ENCODE measurements at regions not wholly inside any gene's neighbourhood (a gene's known extent, or its start where the extent isn't known, plus 50 kb on each side); places are given as distances from the start of the nearest gene placed in this dataset.
"Not testable (repeated sequence)": the region's sequence is repeated elsewhere in the genome, so short reads cannot be mapped to it uniquely, and the experiment has no call there.

DNA sequence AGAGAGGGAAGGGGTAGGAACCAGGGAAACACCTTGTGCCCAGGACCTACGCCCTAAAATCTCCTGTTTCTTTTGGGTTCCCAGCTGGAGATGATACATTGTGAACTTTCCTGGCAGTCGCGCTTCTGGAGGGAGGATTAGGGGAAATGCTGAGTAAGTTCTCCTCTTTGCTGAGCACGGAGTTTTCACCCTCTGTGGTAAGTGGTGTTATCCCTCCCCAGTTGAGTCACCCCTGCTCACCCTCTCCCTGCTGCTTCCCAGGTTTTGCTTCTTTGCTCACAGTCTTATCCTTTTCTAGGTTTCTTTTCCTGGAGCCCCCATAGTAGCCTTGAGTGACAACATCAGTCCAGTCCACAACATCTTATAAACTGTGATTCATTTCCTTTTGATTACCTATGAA lies 789.1 kb downstream of the TMEM121 start:
- ATAC-seq: no peak
- Histone ChIP-seq H3K79me2 (replicated peaks; ENCODE audit: insufficient read depth) (no peaks in the 10 kb centered on the region), H3K4me1 (ENCODE audit: insufficient read depth) (no peaks in the 10 kb centered on the region), H3K4me2 (no peak overlapping the region), H3K27ac (ENCODE audit: low read depth) (no peak overlapping the region), H3K27me3 (ENCODE audit: insufficient read depth) (no peaks in the 10 kb centered on the region), H3F3A (replicated peaks; ENCODE audit: low read depth) (no peaks in the 10 kb centered on the region), H2AFZ (no peak overlapping the region), H3K4me3 (no peak overlapping the region), H4K20me1 (replicated peaks; ENCODE audit: insufficient read depth) (no peaks in the 10 kb centered on the region), H3K36me3 (ENCODE audit: insufficient read depth) (peaks cover 12% of the 10 kb centered on the region; the same call in 1 of the 2 replicates), H3K9me2 (ENCODE audit: insufficient read depth) (no peaks in the 10 kb centered on the region)
- Mint-ChIP-seq H3K4me3 (no peak overlapping the region), H3K27ac (no peak overlapping the region), H3K4me1 (no peaks in the 10 kb centered on the region), H3K27me3 (ENCODE audit: insufficient read depth, low read depth, poor library complexity) (peaks cover 4% of the 10 kb centered on the region), H3K9me3 (peaks cover 99% of the 10 kb centered on the region), H3K36me3 (ENCODE audit: low read depth) (peaks cover 43% of the 10 kb centered on the region)
- TF ChIP-seq ZNF114 (CRISPR knock-in tag; IDR thresholded peaks at IDR 0.05): no peak
- TF ChIP-seq, protein P1, sequence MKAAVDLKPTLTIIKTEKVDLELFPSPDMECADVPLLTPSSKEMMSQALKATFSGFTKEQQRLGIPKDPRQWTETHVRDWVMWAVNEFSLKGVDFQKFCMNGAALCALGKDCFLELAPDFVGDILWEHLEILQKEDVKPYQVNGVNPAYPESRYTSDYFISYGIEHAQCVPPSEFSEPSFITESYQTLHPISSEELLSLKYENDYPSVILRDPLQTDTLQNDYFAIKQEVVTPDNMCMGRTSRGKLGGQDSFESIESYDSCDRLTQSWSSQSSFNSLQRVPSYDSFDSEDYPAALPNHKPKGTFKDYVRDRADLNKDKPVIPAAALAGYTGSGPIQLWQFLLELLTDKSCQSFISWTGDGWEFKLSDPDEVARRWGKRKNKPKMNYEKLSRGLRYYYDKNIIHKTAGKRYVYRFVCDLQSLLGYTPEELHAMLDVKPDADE (IDR thresholded peaks at IDR 0.05): no peak
- DNase-seq (ENCODE audit: low spot score): no peak

DNA sequence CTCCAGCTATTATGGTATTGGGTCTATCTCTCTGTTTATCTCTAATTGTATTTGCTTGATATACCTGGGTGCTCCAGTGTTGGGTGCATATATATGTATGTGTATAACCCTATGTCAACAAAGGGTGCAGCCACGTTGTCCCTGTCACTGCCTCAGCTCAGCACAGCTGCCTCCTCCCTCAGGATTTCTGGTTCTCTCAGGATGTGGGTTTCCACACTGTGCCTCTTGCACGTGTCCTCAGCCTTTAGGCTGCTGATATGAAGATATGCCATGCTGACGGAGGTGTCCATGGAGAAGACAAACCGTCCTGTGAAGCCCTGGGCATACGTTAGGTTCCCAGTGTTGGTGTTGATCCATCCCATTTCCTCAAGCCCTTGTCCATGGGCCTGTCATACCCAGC lies 791.2 kb downstream of the TMEM121 start:
- Mint-ChIP-seq H3K36me3 (ENCODE audit: low read depth) (peaks cover 57% of the 10 kb centered on the region), H3K9me3 (peaks cover 99% of the 10 kb centered on the region), H3K27ac (no peak overlapping the region), H3K4me3 (no peak overlapping the region), H3K27me3 (ENCODE audit: insufficient read depth, low read depth, poor library complexity) (peaks cover 4% of the 10 kb centered on the region), H3K4me1 (no peaks in the 10 kb centered on the region)
- TF ChIP-seq STAT1 (IDR thresholded peaks at IDR 0.05; ENCODE audit: unreplicated experiment) (no peak), ZNF331 (CRISPR knock-in tag; IDR thresholded peaks at IDR 0.05; ENCODE audit: low read depth) (no peak)
- DNase-seq (ENCODE audit: low spot score) (no peak), ATAC-seq (no peak)
- no peaks in the 10 kb centered on the region for H3F3A ChIP-seq (replicated peaks; ENCODE audit: low read depth)
- H3K9me2 ChIP-seq (ENCODE audit: insufficient read depth): no peaks in the 10 kb centered on the region
- no peaks in the 10 kb centered on the region for H4K20me1 ChIP-seq (replicated peaks; ENCODE audit: insufficient read depth)
- no peak overlapping the region for H3K4me3 ChIP-seq
- H3K4me1 ChIP-seq (ENCODE audit: insufficient read depth): no peaks in the 10 kb centered on the region
- no peak overlapping the region for H3K4me2 ChIP-seq
- no peaks in the 10 kb centered on the region for H3K79me2 ChIP-seq (replicated peaks; ENCODE audit: insufficient read depth)
- H3K27ac ChIP-seq (ENCODE audit: low read depth): no peak overlapping the region
- no peak overlapping the region for H2AFZ ChIP-seq
- H3K27me3 ChIP-seq (ENCODE audit: insufficient read depth): no peaks in the 10 kb centered on the region
- H3K36me3 ChIP-seq (ENCODE audit: insufficient read depth): no peaks in the 10 kb centered on the region; the same call in 1 of the 2 replicates

DNA sequence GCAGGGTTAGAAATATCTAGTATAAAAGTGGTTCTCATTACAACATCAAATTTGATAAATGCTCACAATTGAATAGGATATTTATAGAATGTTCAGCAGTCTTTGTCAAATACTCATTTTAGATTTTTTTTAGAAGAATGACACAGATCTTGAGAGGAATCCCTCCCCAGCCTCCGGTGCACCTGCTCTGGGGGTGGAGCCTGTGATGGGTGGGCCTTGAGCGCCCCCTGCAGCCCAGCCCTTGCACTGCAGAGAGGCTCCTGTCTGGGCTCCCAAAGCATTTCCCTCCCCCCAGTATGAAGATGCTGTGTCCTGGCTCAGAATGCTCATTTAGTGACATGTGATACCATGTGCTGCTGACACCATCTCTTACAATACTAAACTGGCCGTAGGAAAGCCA lies 792.3 kb downstream of the TMEM121 start:
- Histone ChIP-seq H3K4me2 (no peak overlapping the region), H4K20me1 (replicated peaks; ENCODE audit: insufficient read depth) (no peaks in the 10 kb centered on the region), H3F3A (replicated peaks; ENCODE audit: low read depth) (no peaks in the 10 kb centered on the region), H3K79me2 (replicated peaks; ENCODE audit: insufficient read depth) (no peaks in the 10 kb centered on the region), H3K27ac (ENCODE audit: low read depth) (no peak overlapping the region), H3K27me3 (ENCODE audit: insufficient read depth) (no peaks in the 10 kb centered on the region), H3K4me3 (no peak overlapping the region), H3K36me3 (ENCODE audit: insufficient read depth) (no peaks in the 10 kb centered on the region; the same call in 1 of the 2 replicates), H3K4me1 (ENCODE audit: insufficient read depth) (no peaks in the 10 kb centered on the region), H3K9me2 (ENCODE audit: insufficient read depth) (no peaks in the 10 kb centered on the region), H2AFZ (no peak overlapping the region)
- H3K4me3 Mint-ChIP-seq: no peak overlapping the region
- peaks cover 99% of the 10 kb centered on the region for H3K9me3 Mint-ChIP-seq
- no peak for DNase-seq (ENCODE audit: low spot score)
- no peak overlapping the region for H3K27ac Mint-ChIP-seq
- peaks cover 4% of the 10 kb centered on the region for H3K27me3 Mint-ChIP-seq (ENCODE audit: insufficient read depth, low read depth, poor library complexity)
- H3K4me1 Mint-ChIP-seq: no peaks in the 10 kb centered on the region
- ATAC-seq: no peak
- peaks cover 65% of the 10 kb centered on the region for H3K36me3 Mint-ChIP-seq (ENCODE audit: low read depth)
- TF ChIP-seq POLR2AphosphoS5 (IDR thresholded peaks at IDR 0.05; ENCODE audit: low read depth): no peak

DNA sequence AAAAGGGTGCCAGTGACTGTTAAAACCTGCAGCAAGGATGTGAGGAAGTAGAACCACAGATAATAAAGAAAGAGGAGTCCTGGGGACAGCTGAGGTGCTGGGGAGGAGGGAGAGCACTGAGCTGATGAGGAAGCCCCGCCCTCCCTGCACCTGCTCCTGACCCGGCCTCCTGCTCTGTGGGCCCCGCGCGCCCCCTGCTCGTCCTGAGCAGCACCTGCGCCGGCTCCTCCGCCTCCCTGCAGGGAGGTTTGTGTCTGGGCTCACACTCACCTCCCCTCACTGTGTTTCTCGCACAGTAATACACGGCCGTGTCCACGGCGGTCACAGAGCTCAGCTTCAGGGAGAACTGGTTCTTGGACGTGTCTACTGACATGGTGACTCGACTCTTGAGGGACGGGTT lies 797.6 kb downstream of the TMEM121 start:
- H3K4me2 ChIP-seq; H3K27me3 ChIP-seq (ENCODE audit: insufficient read depth); H3F3A ChIP-seq (replicated peaks; ENCODE audit: low read depth); H3K4me3 Mint-ChIP-seq; H3K27ac ChIP-seq (ENCODE audit: low read depth); H3K36me3 ChIP-seq (ENCODE audit: insufficient read depth); H3K4me3 ChIP-seq; H3K4me1 ChIP-seq (ENCODE audit: insufficient read depth); H3K27me3 Mint-ChIP-seq (ENCODE audit: insufficient read depth, low read depth, poor library complexity); H3K27ac Mint-ChIP-seq; H4K20me1 ChIP-seq (replicated peaks; ENCODE audit: insufficient read depth); H3K9me2 ChIP-seq (ENCODE audit: insufficient read depth); ATAC-seq; H3K79me2 ChIP-seq (replicated peaks; ENCODE audit: insufficient read depth); H3K4me1 Mint-ChIP-seq; DNase-seq (ENCODE audit: low spot score); H2AFZ ChIP-seq: not testable (repeated sequence)
- H3K9me3 Mint-ChIP-seq: peaks cover 99% of the 10 kb centered on the region
- H3K36me3 Mint-ChIP-seq (ENCODE audit: low read depth): peaks cover 65% of the 10 kb centered on the region
